Osteocyte (in vitro differentiated cells): ENCODE measurements at regions not wholly inside any gene's neighbourhood (a gene's known extent, or its start where the extent isn't known, plus 50 kb on each side); places are given as distances from the start of the nearest gene placed in this dataset.

ENCODE experiments used
- DNase-seq: peaks from one replicate; pipeline ENCODE4 v3.0.0; 2021; ENCODE audit warnings: mixed read lengths; ENCODE audit not compliant: unreplicated experiment; ENCODE audit errors: extremely low spot score
- H3K27ac Mint-ChIP-seq: one replicate; pipeline ENCODE4 v1.8.0; 2021; ENCODE audit warnings: mild to moderate bottlenecking, mixed read lengths; ENCODE audit not compliant: unreplicated experiment
- H3K27me3 Mint-ChIP-seq: one replicate; pipeline ENCODE4 v1.8.0; 2021; ENCODE audit warnings: mixed read lengths; ENCODE audit not compliant: unreplicated experiment
- H3K36me3 Mint-ChIP-seq: one replicate; pipeline ENCODE4 v1.8.0; 2021; ENCODE audit warnings: mixed read lengths; ENCODE audit not compliant: unreplicated experiment
- H3K4me1 Mint-ChIP-seq: one replicate; pipeline ENCODE4 v1.8.0; 2021; ENCODE audit warnings: mixed read lengths; ENCODE audit not compliant: unreplicated experiment
- H3K4me3 Mint-ChIP-seq: one replicate; pipeline ENCODE4 v1.8.0; 2021; ENCODE audit warnings: mild to moderate bottlenecking, moderate library complexity, mixed read lengths; ENCODE audit not compliant: unreplicated experiment
- H3K9me3 Mint-ChIP-seq: one replicate; pipeline ENCODE4 v1.8.0; 2021; ENCODE audit warnings: mixed read lengths; ENCODE audit not compliant: unreplicated experiment
- CTCF ChIP-seq: fragments of 200-600 bp; sonication (generic); IDR thresholded peaks from 2 replicates; pipeline ENCODE4 v1.5.0; 2021; ENCODE audit warnings: antibody characterized with exemption, mild to moderate bottlenecking, moderate library complexity

GRCh38 chr9:13627071-13627470 lies 347.6 kb upstream of the MPDZ start:
- no peak for TF ChIP-seq CTCF
- no peak for DNase-seq
- H3K4me3 Mint-ChIP-seq: no peak overlapping the region
- peaks cover 28% of the 10 kb centered on the region for H3K9me3 Mint-ChIP-seq
- H3K36me3 Mint-ChIP-seq: peaks cover 7% of the 10 kb centered on the region
- no peak overlapping the region for H3K27ac Mint-ChIP-seq
- H3K4me1 Mint-ChIP-seq: no peaks in the 10 kb centered on the region
- peaks cover 13% of the 10 kb centered on the region for H3K27me3 Mint-ChIP-seq

- H3K36me3 Mint-ChIP-seq: peaks cover 7% of the 10 kb centered on the region
- no peak for DNase-seq
- no peak overlapping the region for H3K27ac Mint-ChIP-seq
- H3K9me3 Mint-ChIP-seq: peaks cover 28% of the 10 kb centered on the region
- H3K4me3 Mint-ChIP-seq: no peak overlapping the region
- TF ChIP-seq CTCF: no peak
- no peaks in the 10 kb centered on the region for H3K4me1 Mint-ChIP-seq
- peaks cover 15% of the 10 kb centered on the region for H3K27me3 Mint-ChIP-seq
Measured at GRCh38 chr9:13626601-13627000, 347.1 kb upstream of the MPDZ start.

GRCh38 chr9:13621872-13622564 lies 342.5 kb upstream of the MPDZ start:
- no peaks in the 10 kb centered on the region for H3K9me3 Mint-ChIP-seq
- H3K27ac Mint-ChIP-seq: no peak overlapping the region
- no peak for DNase-seq

GRCh38 chr9:13616491-13617035 lies 337.1 kb upstream of the MPDZ start:
- Mint-ChIP-seq H3K27ac (peak overlapping the region; percentile 74), H3K9me3 (peaks cover 2% of the 10 kb centered on the region), H3K4me3 (no peak overlapping the region), H3K4me1 (peaks cover 13% of the 10 kb centered on the region), H3K36me3 (no peaks in the 10 kb centered on the region), H3K27me3 (peaks cover 4% of the 10 kb centered on the region)
- DNase-seq: no peak
- no peak for TF ChIP-seq CTCF

More at GRCh38 chr9:13621872-13622564, 342.5 kb upstream of the MPDZ start:
- Mint-ChIP-seq H3K4me1 (peaks cover 3% of the 10 kb centered on the region), H3K4me3 (no peak overlapping the region), H3K27me3 (peaks cover 6% of the 10 kb centered on the region), H3K36me3 (no peaks in the 10 kb centered on the region)
- TF ChIP-seq CTCF: no peak

- peaks cover 3% of the 10 kb centered on the region for H3K27me3 Mint-ChIP-seq
- no peak for TF ChIP-seq CTCF
- peak overlapping the region; percentile 50 for H3K27ac Mint-ChIP-seq
- no peak overlapping the region for H3K4me3 Mint-ChIP-seq
- peaks cover 13% of the 10 kb centered on the region for H3K4me1 Mint-ChIP-seq
- no peaks in the 10 kb centered on the region for H3K36me3 Mint-ChIP-seq
- peaks cover 5% of the 10 kb centered on the region for H3K9me3 Mint-ChIP-seq
- DNase-seq: no peak
Measured at GRCh38 chr9:13615660-13616490, 336.4 kb upstream of the MPDZ start.
